HG02623 (cell line): ENCODE measurements at regions not wholly inside any gene's neighbourhood (a gene's known extent, or its start where the extent isn't known, plus 50 kb on each side); places are given as distances from the start of the nearest gene placed in this dataset.

Source experiments
- ATAC-seq: cut with Tn5 transposase; IDR thresholded peaks from one replicate; pipeline ENCODE4 v1.9.1; 2021; ENCODE audit warnings: moderate library complexity; ENCODE audit not compliant: unreplicated experiment

- ATAC-seq = no peak
Measured at GRCh38 chr10:128485701-128486235, 359.5 kb upstream of the MKI67 start.

- no peak for ATAC-seq
Measured at GRCh38 chr10:128487517-128487916, 361.3 kb upstream of the MKI67 start.

- ATAC-seq = no peak
Measured at GRCh38 chr10:128489324-128490247, 363.4 kb upstream of the MKI67 start.

- ATAC-seq = no peak
Measured at GRCh38 chr10:128491686-128492085, 365.5 kb upstream of the MKI67 start.

- no peak for ATAC-seq
Measured at GRCh38 chr10:128493811-128494210, 367.6 kb upstream of the MKI67 start.

GRCh38 chr10:128494665-128495064 lies 368.4 kb upstream of the MKI67 start:
- no peak for ATAC-seq

GRCh38 chr10:128497660-128498377 lies 371.6 kb upstream of the MKI67 start:
- no peak for ATAC-seq

- ATAC-seq = no peak
Measured at GRCh38 chr10:128498378-128498730, 372.1 kb upstream of the MKI67 start.

- ATAC-seq = no peak
Measured at GRCh38 chr10:128498746-128499145, 372.5 kb upstream of the MKI67 start.

- no peak for ATAC-seq
Measured at GRCh38 chr10:128499486-128499885, 373.3 kb upstream of the MKI67 start.

GRCh38 chr10:128499956-128500355 lies 373.7 kb upstream of the MKI67 start:
- ATAC-seq = no peak

- ATAC-seq = no peak
Measured at GRCh38 chr10:128500642-128501041, 374.4 kb upstream of the MKI67 start.

- no peak for ATAC-seq
Measured at GRCh38 chr10:128505346-128505745, 379.1 kb upstream of the MKI67 start.

GRCh38 chr10:128506423-128506822 lies 380.2 kb upstream of the MKI67 start:
- no peak for ATAC-seq

GRCh38 chr10:128507066-128507465 lies 380.8 kb upstream of the MKI67 start:
- no peak for ATAC-seq

- ATAC-seq = no peak
Measured at GRCh38 chr10:128511284-128511683, 385.1 kb upstream of the MKI67 start.

- no peak for ATAC-seq
Measured at GRCh38 chr10:128512767-128513166, 386.5 kb upstream of the MKI67 start.

GRCh38 chr10:128514536-128514935 lies 388.3 kb upstream of the MKI67 start:
- no peak for ATAC-seq

- no peak for ATAC-seq
Measured at GRCh38 chr10:128516180-128516579, 390.0 kb upstream of the MKI67 start.

- ATAC-seq = no peak
Measured at GRCh38 chr10:128517167-128517566, 390.9 kb upstream of the MKI67 start.

- ATAC-seq = no peak
Measured at GRCh38 chr10:128518000-128518399, 391.8 kb upstream of the MKI67 start.

GRCh38 chr10:128519581-128519980 lies 393.4 kb upstream of the MKI67 start:
- ATAC-seq = no peak
